MCF 10A (cell line): ENCODE measurements at regions not wholly inside any gene's neighbourhood (a gene's known extent, or its start where the extent isn't known, plus 50 kb on each side); places are given as distances from the start of the nearest gene placed in this dataset.

Source experiments
- BruUV-seq: library from RNA; stranded (reverse); fragments of 400-500 nt; replicated peaks from 2 replicates; lab custom pipeline; 2021; lab: Mats Ljungman, UMichigan
- CTCF ChIA-PET: fragments of 300-600 bp; sonication (Branson Sonifier 250); formaldehyde crosslinking; extraction: SDS; loops from one replicate; lab custom pipeline; 2021; ENCODE audit warnings: antibody characterized with exemption, inconsistent platforms; lab: Yijun Ruan, JAX
- POLR2A ChIA-PET: fragments of 300-600, 350-650 bp; sonication (Branson Sonifier 250); formaldehyde crosslinking; extraction: SDS; loops from one replicate; lab custom pipeline; 2020; ENCODE audit warnings: antibody characterized with exemption, inconsistent platforms; lab: Yijun Ruan, JAX
- DNase-seq: peaks from one replicate; pipeline ENCODE4 v3.0.0-alpha.2; 2018; ENCODE audit not compliant: unreplicated experiment
- H3K27ac Mint-ChIP-seq: one replicate; pipeline ENCODE4 v1.8.0; 2022; ENCODE audit warnings: mild to moderate bottlenecking, low read depth, mixed read lengths; ENCODE audit not compliant: unreplicated experiment
- H3K27me3 Mint-ChIP-seq: one replicate; pipeline ENCODE4 v1.8.0; 2022; ENCODE audit warnings: mixed read lengths; ENCODE audit not compliant: insufficient read depth, unreplicated experiment
- H3K36me3 Mint-ChIP-seq: one replicate; pipeline ENCODE4 v1.8.0; 2022; ENCODE audit warnings: mild to moderate bottlenecking, moderate library complexity, mixed read lengths; ENCODE audit not compliant: insufficient read depth, unreplicated experiment
- H3K4me1 Mint-ChIP-seq: one replicate; pipeline ENCODE4 v1.8.0; 2022; ENCODE audit warnings: mixed read lengths; ENCODE audit not compliant: insufficient read depth, unreplicated experiment
- H3K4me3 Mint-ChIP-seq: one replicate; pipeline ENCODE4 v1.8.0; 2022; ENCODE audit warnings: mild to moderate bottlenecking, moderate library complexity, mixed read lengths; ENCODE audit not compliant: unreplicated experiment
- H3K9me3 Mint-ChIP-seq: one replicate; pipeline ENCODE4 v1.8.0; 2022; ENCODE audit warnings: mixed read lengths; ENCODE audit not compliant: unreplicated experiment
- intact Hi-C: fragments of 100-400 bp; cut with micrococcal nuclease; formaldehyde crosslinking; loops from 2 replicates; pipeline ENCODE4 v1.14.1; 2022
- TF ChIP-seq, protein P1 (sequence below): fragments of 200-600 bp; IDR thresholded peaks from one replicate; pipeline ENCODE4 v1.8.0; 2022; ENCODE audit warnings: antibody characterized with exemption, mild to moderate bottlenecking; ENCODE audit not compliant: unreplicated experiment

DNA sequence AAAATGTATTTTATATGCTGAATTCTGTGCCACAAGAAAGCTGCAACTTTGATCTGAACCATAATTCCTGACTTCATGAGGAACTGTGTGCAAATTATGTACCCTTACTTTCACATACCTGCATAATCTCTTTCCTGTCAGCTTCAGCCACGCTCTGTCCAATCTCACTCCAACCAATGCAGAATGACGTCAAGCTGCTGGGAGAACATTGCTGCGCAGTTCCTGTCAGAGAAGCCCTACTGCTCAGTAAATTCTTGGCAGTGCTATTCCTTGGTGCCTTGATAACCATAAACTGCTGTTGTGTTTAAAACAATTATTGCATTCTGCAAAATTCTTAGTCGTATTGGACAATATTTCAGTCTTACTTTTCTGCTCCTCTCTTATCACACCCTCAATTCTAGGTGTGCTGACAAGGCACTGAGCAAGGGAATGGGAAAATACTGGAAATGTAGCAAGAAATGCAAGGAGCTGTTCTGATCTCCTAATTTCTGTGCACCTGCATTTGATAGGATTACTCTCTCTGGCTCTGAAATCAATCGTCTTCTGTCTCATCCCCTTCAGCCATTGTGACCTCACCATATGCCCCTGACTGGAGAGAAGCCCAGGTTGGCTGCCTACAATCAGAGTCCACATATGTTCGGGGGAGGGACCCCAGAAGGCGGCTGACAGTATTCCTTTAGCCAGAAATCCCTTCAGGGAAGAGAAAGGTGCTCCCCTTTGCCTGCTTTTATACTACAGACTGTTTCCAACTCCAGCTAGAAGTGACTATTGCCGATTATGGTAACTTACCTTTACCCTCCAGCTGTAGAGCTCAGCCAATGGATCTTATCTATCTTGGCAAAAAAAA is 274.9 kb upstream of the NOVA1 start:
- Mint-ChIP-seq H3K4me3 (no peak overlapping the region), H3K27ac (no peak overlapping the region), H3K36me3 (no peaks in the 10 kb centered on the region), H3K27me3 (peaks cover 60% of the 10 kb centered on the region), H3K4me1 (peaks cover 4% of the 10 kb centered on the region), H3K9me3 (no peaks in the 10 kb centered on the region)
- DNase-seq = no peak
- POLR2A ChIA-PET = interaction anchor here (0.5 to 0.7 kb wide), 2 partner anchors 17 to 1524 kb away, joined by 3 to 4 read pairs; no protein-coding TSS in a partner anchor
- intact Hi-C loops = no loop called here
- TF ChIP-seq, protein P1, sequence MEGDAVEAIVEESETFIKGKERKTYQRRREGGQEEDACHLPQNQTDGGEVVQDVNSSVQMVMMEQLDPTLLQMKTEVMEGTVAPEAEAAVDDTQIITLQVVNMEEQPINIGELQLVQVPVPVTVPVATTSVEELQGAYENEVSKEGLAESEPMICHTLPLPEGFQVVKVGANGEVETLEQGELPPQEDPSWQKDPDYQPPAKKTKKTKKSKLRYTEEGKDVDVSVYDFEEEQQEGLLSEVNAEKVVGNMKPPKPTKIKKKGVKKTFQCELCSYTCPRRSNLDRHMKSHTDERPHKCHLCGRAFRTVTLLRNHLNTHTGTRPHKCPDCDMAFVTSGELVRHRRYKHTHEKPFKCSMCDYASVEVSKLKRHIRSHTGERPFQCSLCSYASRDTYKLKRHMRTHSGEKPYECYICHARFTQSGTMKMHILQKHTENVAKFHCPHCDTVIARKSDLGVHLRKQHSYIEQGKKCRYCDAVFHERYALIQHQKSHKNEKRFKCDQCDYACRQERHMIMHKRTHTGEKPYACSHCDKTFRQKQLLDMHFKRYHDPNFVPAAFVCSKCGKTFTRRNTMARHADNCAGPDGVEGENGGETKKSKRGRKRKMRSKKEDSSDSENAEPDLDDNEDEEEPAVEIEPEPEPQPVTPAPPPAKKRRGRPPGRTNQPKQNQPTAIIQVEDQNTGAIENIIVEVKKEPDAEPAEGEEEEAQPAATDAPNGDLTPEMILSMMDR = no peak
- no TSS peak for BruUV-seq
- CTCF ChIA-PET = interaction anchor here (0.6 kb wide), 1 partner anchor 1330 kb away, joined by 3 read pairs; no protein-coding TSS in a partner anchor

DNA sequence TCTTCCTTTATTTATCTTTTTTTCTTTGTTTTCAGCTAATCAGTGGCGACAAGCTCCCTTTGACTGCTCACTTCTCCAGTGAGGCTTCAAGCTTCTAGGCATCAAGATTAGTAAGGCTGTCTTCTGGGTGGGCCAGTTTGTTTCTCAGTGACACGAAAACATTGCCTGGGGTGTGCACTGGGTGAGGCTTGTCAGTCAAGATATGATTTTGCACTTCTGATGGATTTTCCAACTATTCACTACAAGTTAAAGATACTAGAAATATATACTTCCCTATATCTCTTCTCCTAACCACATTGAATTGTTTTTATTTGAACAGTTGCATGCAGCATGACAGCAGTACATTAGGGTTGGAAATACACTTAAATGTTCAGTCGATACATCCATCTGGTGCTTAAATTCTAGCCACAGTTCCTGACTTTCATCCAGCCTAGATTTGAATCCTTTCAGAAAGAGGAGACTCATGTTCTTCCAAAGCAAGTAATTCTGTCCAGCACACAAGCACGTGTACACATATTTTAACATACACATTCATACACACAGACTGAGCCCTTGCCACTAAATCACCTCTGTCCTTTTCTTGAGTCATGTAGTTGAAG is 275.6 kb upstream of the NOVA1 start:
- intact Hi-C loops = no loop called here
- no peaks in the 10 kb centered on the region for H3K36me3 Mint-ChIP-seq
- no peak overlapping the region for H3K4me3 Mint-ChIP-seq
- peaks cover 53% of the 10 kb centered on the region for H3K27me3 Mint-ChIP-seq
- ChIA-PET POLR2A (no interaction called here), CTCF (no interaction called here)
- H3K4me1 Mint-ChIP-seq = peaks cover 4% of the 10 kb centered on the region
- H3K27ac Mint-ChIP-seq = no peak overlapping the region
- no peak for DNase-seq
- no TSS peak for BruUV-seq
- TF ChIP-seq, protein P1 = no peak
- no peaks in the 10 kb centered on the region for H3K9me3 Mint-ChIP-seq

DNA sequence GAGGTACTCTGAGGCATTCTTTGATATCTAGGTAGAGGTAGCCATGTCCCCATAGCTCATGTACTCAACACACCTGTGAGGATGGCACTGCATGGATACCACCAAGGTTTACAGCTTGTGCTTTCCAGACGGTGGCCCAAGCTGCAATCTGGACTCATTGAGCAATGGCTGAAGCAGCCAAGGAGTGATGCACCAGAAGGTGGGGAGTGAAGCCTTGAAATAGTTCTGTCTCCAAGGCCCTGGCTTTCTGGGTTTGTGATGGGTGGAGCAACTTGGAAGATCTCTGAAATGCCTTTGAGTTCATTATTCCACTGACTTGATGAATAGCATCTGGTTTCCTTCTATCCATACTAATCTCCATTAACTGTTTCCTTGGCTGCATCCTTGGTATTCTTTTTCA is 290.0 kb upstream of the NOVA1 start:
- no peak for DNase-seq
- no peaks in the 10 kb centered on the region for H3K4me1 Mint-ChIP-seq
- H3K4me3 Mint-ChIP-seq = no peak overlapping the region
- TF ChIP-seq, protein P1 = no peak
- peaks cover 11% of the 10 kb centered on the region for H3K27me3 Mint-ChIP-seq
- intact Hi-C loops = no loop called here
- no peaks in the 10 kb centered on the region for H3K9me3 Mint-ChIP-seq
- no peak overlapping the region for H3K27ac Mint-ChIP-seq
- H3K36me3 Mint-ChIP-seq = no peaks in the 10 kb centered on the region
- no TSS peak for BruUV-seq
- CTCF ChIA-PET = no interaction called here
- POLR2A ChIA-PET = no interaction called here

DNA sequence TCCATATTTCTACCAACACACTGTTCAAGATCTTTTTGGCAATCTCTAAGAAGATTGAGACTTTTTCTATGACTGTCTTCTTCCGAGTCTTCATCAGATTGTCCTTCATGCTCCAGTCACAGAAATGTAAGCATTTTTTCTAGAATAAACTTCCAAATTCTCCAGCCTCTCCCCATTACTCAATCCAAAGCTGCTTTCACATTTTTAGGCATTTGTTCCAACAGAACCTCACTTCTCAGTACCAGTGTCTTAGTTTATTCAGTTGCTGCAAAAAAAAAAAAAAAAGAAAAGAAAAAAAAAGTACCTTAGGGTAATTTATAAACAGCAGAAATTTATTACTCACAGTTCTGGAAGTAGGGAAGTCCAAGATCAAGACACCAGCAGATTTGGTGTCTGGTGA is 290.8 kb upstream of the NOVA1 start:
- ChIA-PET POLR2A (no interaction called here), CTCF (no interaction called here)
- TF ChIP-seq, protein P1 = no peak
- H3K4me3 Mint-ChIP-seq = no peak overlapping the region
- no peak overlapping the region for H3K27ac Mint-ChIP-seq
- H3K27me3 Mint-ChIP-seq = peaks cover 11% of the 10 kb centered on the region
- intact Hi-C loops = no loop called here
- DNase-seq = no peak
- no peaks in the 10 kb centered on the region for H3K4me1 Mint-ChIP-seq
- H3K36me3 Mint-ChIP-seq = no peaks in the 10 kb centered on the region
- H3K9me3 Mint-ChIP-seq = no peaks in the 10 kb centered on the region
- BruUV-seq = no TSS peak
